H1 (cell line): ENCODE measurements at regions not wholly inside any gene's neighbourhood (a gene's known extent, or its start where the extent isn't known, plus 50 kb on each side); places are given as distances from the start of the nearest gene placed in this dataset.

ENCODE experiments used
- BACH1 ChIP-seq: IDR thresholded peaks from 2 replicates; pipeline ENCODE4 v1.6.1; 2012; ENCODE audit warnings: low read length, improper control_type of control experiment
- BCL11A ChIP-seq, 2 experiments: IDR thresholded peaks; one replicate each; pipeline ENCODE4 v1.6.1; 2011; ENCODE audit warnings: low read depth in 2 of 2, low read length in 2 of 2, mild to moderate bottlenecking in 2 of 2
- CTCF ChIP-seq, 3 experiments: IDR thresholded peaks; 1 replicate in 2 of 3; 2 replicates in 1 of 3; pipeline versions ENCODE4 v1.5.1 to v1.6.1; 2011; ENCODE audit warnings: low read length in 3 of 3, mild to moderate bottlenecking in 3 of 3, inconsistent platforms in 2 of 3, low read depth in 1 of 3, moderate library complexity in 1 of 3; ENCODE audit not compliant: insufficient read depth in 1 of 3; ENCODE audit errors: control extremely low read depth in 1 of 3
- GABPA ChIP-seq: IDR thresholded peaks from 2 replicates; pipeline ENCODE4 v1.6.1; 2011; ENCODE audit warnings: mild to moderate bottlenecking, low read length, moderate library complexity, borderline replicate concordance; ENCODE audit not compliant: insufficient read depth
- NRF1 ChIP-seq: IDR thresholded peaks from 2 replicates; pipeline ENCODE4 v1.6.1; 2011; ENCODE audit warnings: mild to moderate bottlenecking, low read depth, low read length, improper control_type of control experiment
- RAD21 ChIP-seq, 2 experiments: IDR thresholded peaks in 1 of 2; conservative IDR thresholded peaks in 1 of 2; 2 replicates each; pipeline ENCODE4 v1.6.1; 2011; ENCODE audit warnings: low read depth in 2 of 2, low read length in 2 of 2, improper control_type of control experiment in 1 of 2, inconsistent platforms in 1 of 2, mild to moderate bottlenecking in 1 of 2, moderate library complexity in 1 of 2
- RFX5 ChIP-seq: IDR thresholded peaks from 2 replicates; pipeline ENCODE4 v1.6.1; 2011; ENCODE audit warnings: low read depth, low read length, improper control_type of control experiment, borderline replicate concordance
- TBP ChIP-seq: IDR thresholded peaks from 2 replicates; pipeline ENCODE4 v1.6.1; 2011; ENCODE audit warnings: low read depth, low read length, improper control_type of control experiment

- TF ChIP-seq RFX5 (no peak), CTCF (IDR thresholded peaks at IDR 0.05; ENCODE audit: control extremely low read depth in 1 of 3, insufficient read depth in 1 of 3, low read depth in 1 of 3, low read length in 3 of 3) (no peak), RAD21 (IDR thresholded peaks at IDR 0.05 in 1 of 2, conservative IDR thresholded peaks at IDR 0.05 in 1 of 2; ENCODE audit: low read depth in 2 of 2, low read length in 2 of 2) (no peak), BCL11A (IDR thresholded peaks at IDR 0.05; ENCODE audit: low read depth in 2 of 2, low read length in 2 of 2) (no peak), BACH1 (no peak), TBP (no peak), GABPA (no peak), NRF1 (no peak)
Observed at GRCh38 chr2:147311058-147311430, 533.8 kb upstream of the ACVR2A start.
